ENCODE measurements at regions not wholly inside any gene's neighbourhood (a gene's known extent, or its start where the extent isn't known, plus 50 kb on each side); places are given as distances from the start of the nearest gene placed in this dataset.

DNA sequence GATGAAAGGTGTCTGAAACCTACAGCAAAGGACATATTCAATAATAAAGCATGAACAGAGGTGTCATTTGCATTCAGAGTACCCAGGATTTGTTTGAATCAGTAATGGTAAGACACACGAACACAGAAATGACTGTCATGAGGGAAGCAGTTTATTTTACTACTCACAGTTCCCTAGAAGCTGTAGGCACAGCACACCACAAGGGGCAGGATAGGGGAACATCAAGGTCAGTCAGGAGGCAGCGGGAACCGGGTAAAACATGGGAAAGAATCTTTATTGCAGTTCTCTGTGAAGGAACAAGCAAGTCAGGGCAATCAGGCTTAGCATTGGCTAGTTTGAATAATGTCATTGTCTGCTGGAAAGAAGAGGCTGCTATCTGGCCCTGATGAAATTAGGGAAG lies 70.2 kb upstream of the PDSS1 start:
- TF ChIP-seq POLR2A (IDR thresholded peaks at IDR 0.05) (no peak), POLR2AphosphoS5 (IDR thresholded peaks at IDR 0.05) (no peak)
- TF ChIP-seq, protein P1, sequence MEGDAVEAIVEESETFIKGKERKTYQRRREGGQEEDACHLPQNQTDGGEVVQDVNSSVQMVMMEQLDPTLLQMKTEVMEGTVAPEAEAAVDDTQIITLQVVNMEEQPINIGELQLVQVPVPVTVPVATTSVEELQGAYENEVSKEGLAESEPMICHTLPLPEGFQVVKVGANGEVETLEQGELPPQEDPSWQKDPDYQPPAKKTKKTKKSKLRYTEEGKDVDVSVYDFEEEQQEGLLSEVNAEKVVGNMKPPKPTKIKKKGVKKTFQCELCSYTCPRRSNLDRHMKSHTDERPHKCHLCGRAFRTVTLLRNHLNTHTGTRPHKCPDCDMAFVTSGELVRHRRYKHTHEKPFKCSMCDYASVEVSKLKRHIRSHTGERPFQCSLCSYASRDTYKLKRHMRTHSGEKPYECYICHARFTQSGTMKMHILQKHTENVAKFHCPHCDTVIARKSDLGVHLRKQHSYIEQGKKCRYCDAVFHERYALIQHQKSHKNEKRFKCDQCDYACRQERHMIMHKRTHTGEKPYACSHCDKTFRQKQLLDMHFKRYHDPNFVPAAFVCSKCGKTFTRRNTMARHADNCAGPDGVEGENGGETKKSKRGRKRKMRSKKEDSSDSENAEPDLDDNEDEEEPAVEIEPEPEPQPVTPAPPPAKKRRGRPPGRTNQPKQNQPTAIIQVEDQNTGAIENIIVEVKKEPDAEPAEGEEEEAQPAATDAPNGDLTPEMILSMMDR (IDR thresholded peaks at IDR 0.05): no peak

All from upper lobe of left lung (tissue), 4 donors.